ENCODE measurements at regions not wholly inside any gene's neighbourhood (a gene's known extent, or its start where the extent isn't known, plus 50 kb on each side); places are given as distances from the start of the nearest gene placed in this dataset.
A peak's percentile ranks its signal among the peaks of the same experiment; 100 is the strongest.

DNA sequence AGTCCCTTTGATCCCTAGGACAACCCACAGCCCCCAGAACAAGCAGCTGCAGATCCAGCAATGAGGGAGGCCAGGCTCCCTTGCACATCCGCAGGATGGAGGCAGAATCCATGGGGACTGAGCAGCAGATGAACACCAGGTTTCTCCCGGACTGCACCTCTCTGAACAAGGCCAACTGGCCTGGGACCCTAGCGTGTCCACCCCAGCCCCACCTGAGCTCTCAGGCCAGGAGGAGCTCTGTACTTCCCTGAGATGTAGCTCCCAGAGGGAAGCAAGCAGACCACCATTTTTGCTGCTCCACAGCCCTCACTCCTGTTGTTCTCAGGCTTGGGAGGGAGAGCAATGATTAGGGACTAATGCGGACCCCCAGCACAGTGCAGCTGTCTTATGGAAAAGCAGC lies 1195.8 kb downstream of the PCDH18 start:
- H3K4me2 ChIP-seq (ENCODE audit: low read depth, low read length, poor library complexity, severe bottlenecking) = no peak overlapping the region
- H4K20me1 ChIP-seq (ENCODE audit: low read depth, low read length) = no peaks in the 10 kb centered on the region
- TF ChIP-seq CTCF (IDR thresholded peaks at IDR 0.05; ENCODE audit: insufficient read depth, low read length, poor library complexity, severe bottlenecking) (no peak), EZH2phosphoT487 (conservative IDR thresholded peaks at IDR 0.05; ENCODE audit: low read length) (no peak)
- H3K9ac ChIP-seq (ENCODE audit: low read length) = no peak overlapping the region
- H3K4me3 ChIP-seq (ENCODE audit: insufficient read depth, low read length, poor library complexity, severe bottlenecking) = no peak overlapping the region
- H3K9me3 ChIP-seq (ENCODE audit: insufficient read depth, low read length) = no peaks in the 10 kb centered on the region
- no peaks in the 10 kb centered on the region for H3K27me3 ChIP-seq (ENCODE audit: low read length)
- no peaks in the 10 kb centered on the region for H3K79me2 ChIP-seq (ENCODE audit: insufficient read depth, low read length)
- no peaks in the 10 kb centered on the region for H3F3A ChIP-seq (ENCODE audit: insufficient read depth)
- H3K27ac ChIP-seq (ENCODE audit: low read depth, low read length) = no peak overlapping the region
- H3K36me3 ChIP-seq (ENCODE audit: low read length) = no peaks in the 10 kb centered on the region
- H2AFZ ChIP-seq (ENCODE audit: low read depth, low read length, severe bottlenecking) = no peak overlapping the region
- no peaks in the 10 kb centered on the region for H3K9me2 ChIP-seq (replicated peaks; ENCODE audit: insufficient read depth, low read length)

DNA sequence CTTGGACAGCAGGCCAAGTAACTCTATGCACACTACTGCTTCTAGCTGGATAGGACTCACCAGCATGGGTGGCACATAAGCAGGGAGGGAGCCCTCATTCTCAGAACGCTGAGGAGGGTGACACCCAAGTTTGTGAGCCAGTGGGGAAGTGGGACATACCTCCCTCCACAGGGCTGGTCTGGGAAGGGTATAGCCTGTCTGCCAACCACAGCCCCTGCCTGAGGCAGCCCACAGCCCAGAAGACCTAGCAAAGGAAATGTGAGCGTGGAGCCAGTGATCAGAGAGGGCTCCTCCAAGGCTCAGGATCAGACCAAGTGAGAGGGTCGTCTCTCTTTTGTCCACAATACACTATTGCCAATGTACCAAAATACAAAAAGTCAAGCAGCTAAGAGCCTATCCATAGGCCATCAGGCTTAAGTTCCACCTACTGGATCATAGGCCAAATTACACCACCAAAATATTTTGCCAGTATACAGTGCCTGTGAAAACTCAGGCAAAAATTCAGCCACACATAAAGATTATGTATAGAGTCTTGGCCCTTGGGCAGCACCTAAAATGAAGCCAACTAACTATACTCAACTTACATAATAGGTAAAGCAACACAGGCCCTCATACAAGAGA lies 1203.1 kb downstream of the PCDH18 start:
- Histone ChIP-seq H2AFZ (ENCODE audit: low read depth, low read length, severe bottlenecking) (peak overlapping the region; percentile 54), H3K27ac (ENCODE audit: low read depth, low read length) (no peak overlapping the region), H3K9me3 (ENCODE audit: insufficient read depth, low read length) (no peaks in the 10 kb centered on the region), H3K79me2 (ENCODE audit: insufficient read depth, low read length) (no peaks in the 10 kb centered on the region), H3F3A (ENCODE audit: insufficient read depth) (no peaks in the 10 kb centered on the region), H3K4me3 (ENCODE audit: insufficient read depth, low read length, poor library complexity, severe bottlenecking) (no peak overlapping the region), H4K20me1 (ENCODE audit: low read depth, low read length) (no peaks in the 10 kb centered on the region), H3K9me2 (replicated peaks; ENCODE audit: insufficient read depth, low read length) (no peaks in the 10 kb centered on the region), H3K9ac (ENCODE audit: low read length) (no peak overlapping the region), H3K36me3 (ENCODE audit: low read length) (no peaks in the 10 kb centered on the region), H3K27me3 (ENCODE audit: low read length) (no peaks in the 10 kb centered on the region), H3K4me2 (ENCODE audit: low read depth, low read length, poor library complexity, severe bottlenecking) (no peak overlapping the region)
- no peak for TF ChIP-seq EZH2phosphoT487 (conservative IDR thresholded peaks at IDR 0.05; ENCODE audit: low read length)
- no peak for TF ChIP-seq CTCF (IDR thresholded peaks at IDR 0.05; ENCODE audit: insufficient read depth, low read length, poor library complexity, severe bottlenecking)

DNA sequence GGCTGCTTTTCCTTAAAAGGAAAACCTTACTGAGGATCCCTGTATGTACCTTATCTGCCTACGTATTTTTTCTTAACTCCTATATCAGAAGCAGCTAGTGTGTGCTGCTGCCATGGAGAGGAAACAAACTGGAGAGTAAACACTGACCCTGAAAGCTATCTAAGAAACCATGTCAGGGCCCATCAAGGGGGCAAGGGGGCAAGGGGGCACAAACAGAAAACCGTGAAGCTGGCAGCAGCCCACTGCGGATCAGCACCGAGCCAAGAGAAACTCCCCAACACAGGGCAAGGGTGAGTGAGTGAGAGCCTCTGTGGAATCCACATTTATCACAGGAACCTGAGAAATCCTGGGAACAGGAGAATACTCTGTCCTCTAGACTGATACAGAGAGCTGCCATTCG lies 1204.2 kb downstream of the PCDH18 start:
- Histone ChIP-seq H3K27me3 (ENCODE audit: low read length) (no peaks in the 10 kb centered on the region), H3K4me3 (ENCODE audit: insufficient read depth, low read length, poor library complexity, severe bottlenecking) (no peak overlapping the region), H3K27ac (ENCODE audit: low read depth, low read length) (no peak overlapping the region), H3K4me2 (ENCODE audit: low read depth, low read length, poor library complexity, severe bottlenecking) (no peak overlapping the region), H3K79me2 (ENCODE audit: insufficient read depth, low read length) (no peaks in the 10 kb centered on the region), H3K9me2 (replicated peaks; ENCODE audit: insufficient read depth, low read length) (no peaks in the 10 kb centered on the region), H3K9ac (ENCODE audit: low read length) (no peak overlapping the region), H3K9me3 (ENCODE audit: insufficient read depth, low read length) (no peaks in the 10 kb centered on the region), H2AFZ (ENCODE audit: low read depth, low read length, severe bottlenecking) (no peak overlapping the region), H4K20me1 (ENCODE audit: low read depth, low read length) (no peaks in the 10 kb centered on the region), H3F3A (ENCODE audit: insufficient read depth) (no peaks in the 10 kb centered on the region), H3K36me3 (ENCODE audit: low read length) (no peaks in the 10 kb centered on the region)
- TF ChIP-seq CTCF (IDR thresholded peaks at IDR 0.05; ENCODE audit: insufficient read depth, low read length, poor library complexity, severe bottlenecking) = no peak
- TF ChIP-seq EZH2phosphoT487 (conservative IDR thresholded peaks at IDR 0.05; ENCODE audit: low read length) = no peak

All from SU-DHL-6 (cell line).